Ishikawa (cell line): ENCODE measurements at regions not wholly inside any gene's neighbourhood (a gene's known extent, or its start where the extent isn't known, plus 50 kb on each side); places are given as distances from the start of the nearest gene placed in this dataset.

Source experiments
- CEBPB ChIP-seq: IDR thresholded peaks from 2 replicates; pipeline ENCODE4 v1.6.1; 2012
- CREB1 ChIP-seq: IDR thresholded peaks from 2 replicates; pipeline ENCODE4 v1.6.1; 2012; ENCODE audit warnings: low read depth
- EGR1 ChIP-seq: IDR thresholded peaks from 2 replicates; pipeline ENCODE4 v1.6.1; 2012
- EP300 ChIP-seq: IDR thresholded peaks from 2 replicates; pipeline ENCODE4 v1.6.1; 2012; ENCODE audit warnings: borderline replicate concordance
- FOXM1 ChIP-seq: IDR thresholded peaks from 2 replicates; pipeline ENCODE4 v1.6.1; 2012; ENCODE audit warnings: low read depth, borderline replicate concordance
- NFIC ChIP-seq: IDR thresholded peaks from 2 replicates; pipeline ENCODE4 v1.6.1; 2012
- RAD21 ChIP-seq: IDR thresholded peaks from 2 replicates; pipeline ENCODE4 v1.6.1; 2012; ENCODE audit warnings: low read depth
- TAF1 ChIP-seq: IDR thresholded peaks from 2 replicates; pipeline ENCODE4 v1.6.1; 2012; ENCODE audit warnings: low read depth, mild to moderate bottlenecking
- TCF12 ChIP-seq: IDR thresholded peaks from 2 replicates; pipeline ENCODE4 v1.6.1; 2012; ENCODE audit warnings: low read depth
- TEAD4 ChIP-seq: IDR thresholded peaks from 2 replicates; pipeline ENCODE4 v1.6.1; 2012
- YY1 ChIP-seq: IDR thresholded peaks from 2 replicates; pipeline ENCODE4 v1.6.1; 2012; ENCODE audit warnings: low read depth
- ZBTB7A ChIP-seq: IDR thresholded peaks from 2 replicates; pipeline ENCODE4 v1.6.1; 2012; ENCODE audit warnings: low read depth
- TF ChIP-seq, protein P1 (sequence below): IDR thresholded peaks from 2 replicates; pipeline ENCODE4 v1.6.1; 2012; ENCODE audit warnings: low read depth, mild to moderate bottlenecking
- TF ChIP-seq, protein P2 (sequence below): IDR thresholded peaks from 2 replicates; pipeline ENCODE4 v1.6.1; 2012
- TF ChIP-seq, protein P3 (sequence below): IDR thresholded peaks from 2 replicates; pipeline ENCODE4 v1.6.1; 2012

DNA sequence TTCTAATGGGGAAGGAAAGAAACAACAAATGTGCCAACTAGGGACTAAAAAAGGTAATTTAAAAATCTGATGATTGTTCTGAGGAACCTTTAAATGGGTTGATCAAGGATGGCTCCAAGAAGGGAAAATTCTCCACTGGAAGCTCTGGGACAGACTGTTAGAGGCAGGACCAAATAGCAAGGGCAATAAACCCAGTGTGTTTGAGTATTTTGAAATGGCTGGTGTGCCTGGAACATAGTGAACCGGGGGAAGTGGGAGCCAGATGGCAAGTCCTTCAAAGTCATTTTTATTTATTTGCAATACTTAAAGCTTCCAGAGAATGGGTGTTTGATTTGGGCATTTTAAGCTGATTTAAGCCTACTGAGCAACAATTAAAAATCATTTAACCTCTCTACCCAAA is 587.7 kb upstream of the MEF2C start:
- TF ChIP-seq YY1 (no peak), NFIC (no peak), FOXM1 (no peak), EP300 (no peak), ZBTB7A (no peak), TEAD4 (no peak), RAD21 (no peak), CREB1 (no peak), TCF12 (no peak), EGR1 (no peak), TAF1 (no peak), CEBPB (no peak)
- TF ChIP-seq, protein P1, sequence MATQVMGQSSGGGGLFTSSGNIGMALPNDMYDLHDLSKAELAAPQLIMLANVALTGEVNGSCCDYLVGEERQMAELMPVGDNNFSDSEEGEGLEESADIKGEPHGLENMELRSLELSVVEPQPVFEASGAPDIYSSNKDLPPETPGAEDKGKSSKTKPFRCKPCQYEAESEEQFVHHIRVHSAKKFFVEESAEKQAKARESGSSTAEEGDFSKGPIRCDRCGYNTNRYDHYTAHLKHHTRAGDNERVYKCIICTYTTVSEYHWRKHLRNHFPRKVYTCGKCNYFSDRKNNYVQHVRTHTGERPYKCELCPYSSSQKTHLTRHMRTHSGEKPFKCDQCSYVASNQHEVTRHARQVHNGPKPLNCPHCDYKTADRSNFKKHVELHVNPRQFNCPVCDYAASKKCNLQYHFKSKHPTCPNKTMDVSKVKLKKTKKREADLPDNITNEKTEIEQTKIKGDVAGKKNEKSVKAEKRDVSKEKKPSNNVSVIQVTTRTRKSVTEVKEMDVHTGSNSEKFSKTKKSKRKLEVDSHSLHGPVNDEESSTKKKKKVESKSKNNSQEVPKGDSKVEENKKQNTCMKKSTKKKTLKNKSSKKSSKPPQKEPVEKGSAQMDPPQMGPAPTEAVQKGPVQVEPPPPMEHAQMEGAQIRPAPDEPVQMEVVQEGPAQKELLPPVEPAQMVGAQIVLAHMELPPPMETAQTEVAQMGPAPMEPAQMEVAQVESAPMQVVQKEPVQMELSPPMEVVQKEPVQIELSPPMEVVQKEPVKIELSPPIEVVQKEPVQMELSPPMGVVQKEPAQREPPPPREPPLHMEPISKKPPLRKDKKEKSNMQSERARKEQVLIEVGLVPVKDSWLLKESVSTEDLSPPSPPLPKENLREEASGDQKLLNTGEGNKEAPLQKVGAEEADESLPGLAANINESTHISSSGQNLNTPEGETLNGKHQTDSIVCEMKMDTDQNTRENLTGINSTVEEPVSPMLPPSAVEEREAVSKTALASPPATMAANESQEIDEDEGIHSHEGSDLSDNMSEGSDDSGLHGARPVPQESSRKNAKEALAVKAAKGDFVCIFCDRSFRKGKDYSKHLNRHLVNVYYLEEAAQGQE = no peak
- TF ChIP-seq, protein P2, sequence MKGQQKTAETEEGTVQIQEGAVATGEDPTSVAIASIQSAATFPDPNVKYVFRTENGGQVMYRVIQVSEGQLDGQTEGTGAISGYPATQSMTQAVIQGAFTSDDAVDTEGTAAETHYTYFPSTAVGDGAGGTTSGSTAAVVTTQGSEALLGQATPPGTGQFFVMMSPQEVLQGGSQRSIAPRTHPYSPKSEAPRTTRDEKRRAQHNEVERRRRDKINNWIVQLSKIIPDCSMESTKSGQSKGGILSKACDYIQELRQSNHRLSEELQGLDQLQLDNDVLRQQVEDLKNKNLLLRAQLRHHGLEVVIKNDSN = no peak
- TF ChIP-seq, protein P3, sequence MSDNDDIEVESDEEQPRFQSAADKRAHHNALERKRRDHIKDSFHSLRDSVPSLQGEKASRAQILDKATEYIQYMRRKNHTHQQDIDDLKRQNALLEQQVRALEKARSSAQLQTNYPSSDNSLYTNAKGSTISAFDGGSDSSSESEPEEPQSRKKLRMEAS = no peak

DNA sequence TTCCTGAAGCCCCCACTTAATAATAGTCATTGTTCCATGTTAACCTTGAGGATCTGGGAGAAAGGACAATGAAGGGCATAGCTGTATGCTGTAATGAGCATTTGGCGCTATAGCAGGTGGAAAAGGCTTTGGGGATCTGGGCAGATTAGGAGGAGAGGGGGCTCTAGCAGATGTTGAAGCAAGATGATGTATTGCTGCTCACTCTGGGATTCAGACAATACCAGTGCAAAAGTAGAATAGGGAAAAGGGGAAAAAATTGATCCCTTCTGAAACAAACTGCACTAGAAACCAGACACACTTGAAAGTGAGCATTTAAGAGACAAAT is 575.3 kb upstream of the MEF2C start:
- no peak for TF ChIP-seq EGR1
- no peak for TF ChIP-seq TEAD4
- no peak for TF ChIP-seq TCF12
- TF ChIP-seq CREB1 = no peak

DNA sequence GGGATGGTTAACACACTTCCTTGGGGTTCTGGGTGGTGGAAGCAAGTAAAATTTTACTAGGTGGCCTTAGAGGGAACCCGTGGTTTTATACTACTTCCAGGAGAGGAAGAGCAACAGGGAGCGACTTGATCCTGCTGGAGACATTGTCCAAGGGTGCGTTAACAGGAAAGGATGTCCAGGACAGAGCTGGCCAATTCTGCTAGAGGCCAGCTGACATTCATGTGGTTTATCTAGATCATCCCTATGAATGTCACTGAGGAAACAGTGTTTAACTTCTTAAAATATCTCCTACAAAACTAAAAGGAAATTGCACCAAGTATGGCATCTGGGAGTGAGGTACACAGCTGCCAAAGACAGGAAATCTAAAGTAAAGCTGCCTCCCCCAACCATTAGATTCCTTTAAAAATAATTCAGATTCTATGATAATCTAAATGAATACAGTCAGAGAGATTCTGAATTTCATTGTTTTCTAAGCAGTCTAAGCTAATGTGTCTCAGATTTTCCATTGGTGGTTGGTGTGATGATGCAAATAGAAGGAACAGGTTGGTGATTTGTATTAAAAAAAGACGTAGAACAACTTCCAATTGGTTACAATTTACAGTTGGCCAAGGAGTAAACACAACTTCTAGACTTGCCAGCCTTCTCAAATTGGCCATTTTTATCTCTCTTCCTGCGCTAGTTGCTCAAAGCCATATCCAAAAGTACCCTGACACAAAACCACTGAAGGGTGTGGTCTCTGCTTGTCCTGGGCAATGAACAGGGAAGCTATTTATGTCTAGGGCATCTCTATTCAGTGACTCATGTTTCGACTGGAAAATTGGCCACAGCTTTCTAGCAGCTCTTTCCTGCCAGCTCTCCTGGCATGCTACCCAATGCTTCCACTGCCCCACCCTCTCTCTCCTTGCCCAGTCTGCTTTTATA is 574.7 kb upstream of the MEF2C start:
- TF ChIP-seq EP300 (no peak), NFIC (0 out of 2 replicates have a peak, but pooled peaks have one; percentile 10)

DNA sequence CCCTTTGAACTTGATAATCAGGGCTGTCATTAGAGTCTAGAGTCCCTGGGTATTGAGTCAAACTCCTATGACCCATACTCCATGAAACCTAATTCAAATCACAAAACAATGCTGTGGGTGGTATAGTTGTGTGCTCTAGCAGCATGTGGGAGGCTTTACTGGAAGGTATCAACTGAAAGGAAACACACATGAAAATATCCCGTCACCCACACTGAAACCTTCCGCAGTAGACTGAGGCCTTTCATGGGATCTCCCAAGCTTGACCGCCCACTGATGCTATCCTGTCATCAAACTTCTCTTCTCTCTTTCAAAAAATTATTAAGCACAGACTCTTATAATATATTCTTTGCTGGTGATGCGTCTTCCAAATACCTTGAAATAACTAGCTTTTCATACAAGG is 569.1 kb upstream of the MEF2C start:
- no peak for TF ChIP-seq FOXM1
- TF ChIP-seq, protein P2 = no peak
- TF ChIP-seq TAF1 = no peak
- TF ChIP-seq, protein P3 = no peak
- TF ChIP-seq RAD21 = no peak
- TF ChIP-seq TCF12 = no peak
- TF ChIP-seq TEAD4 = no peak
- TF ChIP-seq EP300 = no peak
- TF ChIP-seq CEBPB = no peak
- TF ChIP-seq ZBTB7A = no peak
- TF ChIP-seq EGR1 = no peak
- no peak for TF ChIP-seq CREB1
- no peak for TF ChIP-seq NFIC
- TF ChIP-seq, protein P1 = no peak
- no peak for TF ChIP-seq YY1

DNA sequence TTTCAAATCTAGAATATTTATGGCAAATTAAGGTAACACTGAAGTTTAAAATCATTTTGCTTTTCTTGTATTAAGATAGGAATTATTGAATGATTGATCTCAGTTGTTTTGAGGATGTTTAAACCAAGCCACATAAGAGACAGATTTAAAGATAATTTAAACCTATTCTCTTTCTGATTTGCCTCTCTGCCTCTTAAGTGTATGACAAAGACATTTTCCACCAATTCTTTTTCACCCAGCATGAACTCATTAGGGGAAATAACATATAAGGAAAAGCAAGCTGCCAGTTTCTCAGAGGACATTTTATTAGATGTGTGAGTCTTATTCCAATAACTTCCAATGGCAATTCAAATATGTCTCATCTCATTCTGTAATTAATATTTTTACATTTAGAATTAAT is 568.3 kb upstream of the MEF2C start:
- TF ChIP-seq TAF1 (no peak), NFIC (no peak), YY1 (no peak), TEAD4 (no peak), EGR1 (no peak), ZBTB7A (no peak), RAD21 (no peak), CREB1 (no peak), EP300 (no peak), FOXM1 (no peak), TCF12 (no peak), CEBPB (no peak)
- TF ChIP-seq, protein P3 = no peak
- TF ChIP-seq, protein P1 = no peak
- TF ChIP-seq, protein P2 = no peak
